NCI-H1417 (cell line): ENCODE measurements at regions not wholly inside any gene's neighbourhood (a gene's known extent, or its start where the extent isn't known, plus 50 kb on each side); places are given as distances from the start of the nearest gene placed in this dataset.

Experiments used
- DNase-seq, 3 experiments: peaks; one replicate each; lab custom pipeline; 2025; lab: John Stamatoyannopoulos, UW

DNA sequence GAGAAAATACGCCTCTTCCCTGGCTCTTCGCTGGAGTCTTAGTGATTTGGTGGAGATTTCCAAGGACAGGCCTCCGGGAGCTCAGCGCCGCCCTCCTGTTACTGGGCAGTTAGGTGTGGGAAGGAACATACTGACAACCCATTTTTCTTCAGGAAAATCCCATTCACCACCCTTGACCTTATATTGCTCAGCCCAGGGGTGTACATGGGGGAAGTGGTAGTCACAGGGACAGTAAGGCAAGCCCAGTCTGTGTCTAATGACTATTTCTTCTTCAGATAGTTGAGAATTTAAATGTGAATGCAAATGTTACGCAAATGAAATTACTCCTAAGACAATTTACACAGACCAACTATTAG, 119.4 kb downstream of the UQCRFS1 start:
- DNase-seq = no peak

DNA sequence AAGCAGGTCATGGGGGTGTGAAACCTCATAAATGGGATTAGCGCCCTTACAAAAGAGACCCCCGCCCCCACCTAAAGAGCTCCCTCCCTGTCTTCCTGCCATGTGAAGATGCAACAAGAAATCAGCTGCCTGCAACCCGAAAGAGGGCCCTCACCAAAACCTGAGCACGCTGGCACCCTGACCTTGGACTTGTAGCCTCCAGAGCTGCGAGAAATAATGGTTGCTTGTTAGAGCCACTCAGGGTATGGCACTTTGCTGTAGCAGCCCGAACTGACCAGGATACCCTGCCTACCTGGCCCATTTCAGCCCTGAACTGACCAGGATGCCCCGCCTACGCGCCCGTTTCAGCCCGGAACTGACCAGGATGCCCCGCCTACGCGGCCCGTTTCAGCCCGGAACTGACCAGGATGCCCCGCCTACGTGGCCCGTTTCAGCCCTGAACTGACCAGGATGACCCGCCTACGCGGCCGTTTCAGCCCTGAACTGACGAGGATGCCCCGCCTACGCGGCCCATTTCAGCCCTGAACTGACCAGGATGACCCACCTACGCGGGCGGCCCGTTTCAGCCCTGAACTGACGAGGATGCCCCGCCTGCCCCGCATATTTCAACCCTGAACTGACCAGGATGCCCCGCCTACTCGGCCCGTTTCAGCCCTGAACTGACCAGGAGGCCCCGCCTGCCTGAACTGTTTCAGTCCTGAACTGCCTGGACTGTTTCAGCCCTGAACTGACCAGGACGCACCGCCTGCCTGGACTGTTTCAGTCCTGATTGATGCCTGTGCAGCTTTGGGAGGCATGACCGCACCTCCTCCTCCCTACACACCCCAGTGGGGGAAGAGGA, 120.0 kb downstream of the UQCRFS1 start:
- DNase-seq = no peak

DNA sequence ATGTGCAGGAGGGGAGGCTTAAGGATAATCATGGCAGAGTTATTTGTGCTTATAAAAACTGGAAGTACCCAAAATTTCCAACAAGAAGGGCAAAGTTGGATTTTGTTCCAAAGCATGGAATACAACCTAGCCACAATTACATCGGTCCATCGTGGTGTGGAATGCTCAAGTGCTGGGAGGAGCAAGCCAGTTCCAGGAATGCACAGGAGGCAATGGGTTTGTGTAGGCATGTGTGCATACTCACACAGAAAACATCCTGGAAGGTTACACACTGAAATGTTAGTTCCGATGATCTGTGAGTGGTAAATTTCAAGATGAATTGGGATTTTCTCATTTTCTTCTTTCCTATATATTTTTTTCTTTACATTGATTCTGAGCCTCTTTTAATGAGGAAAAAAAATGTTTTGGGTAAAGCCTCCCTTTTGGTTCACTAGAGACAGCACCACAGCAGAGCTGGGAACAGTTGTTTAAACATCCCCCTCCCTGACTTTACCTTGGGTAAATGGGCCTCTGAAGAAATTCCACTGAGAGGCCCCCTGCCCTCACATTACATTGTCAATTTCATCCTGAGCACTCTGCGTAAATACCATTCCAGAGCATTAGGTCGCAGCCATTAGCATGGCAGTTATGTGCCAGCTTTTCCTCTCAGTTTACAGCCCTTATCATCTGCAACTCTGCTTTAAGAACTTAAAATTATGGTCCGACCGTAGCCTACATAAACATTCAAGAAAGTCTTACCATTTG, 122.0 kb downstream of the UQCRFS1 start:
- DNase-seq = no peak

DNA sequence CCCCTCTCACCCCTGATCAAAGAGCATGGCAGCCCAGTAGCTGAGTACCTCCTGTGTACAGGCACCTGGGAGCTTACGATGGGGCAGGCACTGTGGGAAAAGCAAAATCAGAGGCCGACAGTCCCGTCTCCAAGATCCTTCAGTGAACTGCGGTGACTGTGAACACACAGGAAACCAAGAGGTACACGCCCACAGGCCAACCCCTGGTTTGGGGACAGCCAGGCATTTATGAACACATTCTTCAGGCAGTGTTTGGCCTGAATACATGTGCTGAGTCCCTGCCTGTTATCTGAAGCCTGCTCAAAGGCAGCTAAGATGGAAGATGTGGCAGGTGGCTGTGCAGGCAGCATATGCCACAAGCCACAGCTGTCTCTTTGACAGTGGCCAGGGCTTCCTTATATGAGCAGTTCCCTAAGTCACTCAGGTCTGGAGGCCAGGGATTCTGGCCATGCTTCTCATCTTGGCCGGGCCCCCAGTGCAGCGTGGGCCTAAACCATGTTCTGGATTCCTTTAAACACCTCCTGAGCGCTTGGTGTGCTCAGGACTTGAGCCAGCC, 123.6 kb downstream of the UQCRFS1 start:
- no peak for DNase-seq

DNA sequence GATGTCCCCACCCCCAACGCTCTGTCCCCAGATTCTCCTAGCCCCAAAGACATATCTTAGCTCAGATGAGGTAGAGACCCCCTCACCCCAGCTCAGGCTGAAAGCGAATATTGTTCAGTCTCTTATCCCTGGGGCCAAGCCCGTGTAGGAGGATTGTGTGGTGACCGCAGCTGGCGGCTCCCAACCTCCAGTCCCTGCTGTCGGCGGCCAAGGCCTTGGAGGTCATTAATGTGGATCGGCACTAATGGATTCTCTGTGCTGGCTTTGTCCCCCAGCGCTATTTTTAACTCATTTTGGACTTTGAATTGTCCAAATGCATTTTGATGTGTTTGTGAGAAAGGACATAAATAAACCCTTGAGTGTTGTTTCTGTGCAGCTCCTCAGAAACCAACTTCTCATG, 124.2 kb downstream of the UQCRFS1 start:
- DNase-seq = no peak

DNA sequence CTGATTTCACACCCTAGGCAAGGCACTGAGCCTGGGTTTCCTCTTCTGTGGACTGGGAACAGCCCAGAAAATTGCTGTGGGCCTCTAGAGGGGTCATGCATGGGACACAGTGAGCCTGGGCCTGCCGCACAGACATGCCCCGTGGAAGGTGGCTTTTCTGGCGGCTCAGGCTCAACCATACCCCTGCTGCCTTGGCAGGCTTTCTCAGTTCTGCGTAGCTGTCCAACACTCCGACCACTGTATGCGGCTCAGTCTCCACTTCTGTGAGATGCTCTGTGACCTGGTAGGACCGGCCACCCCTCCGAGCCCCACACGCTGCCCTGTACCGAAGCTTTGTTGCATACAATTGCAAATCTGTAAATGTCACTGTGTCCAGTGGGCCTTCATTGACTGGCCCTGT, 126.3 kb downstream of the UQCRFS1 start:
- no peak for DNase-seq

DNA sequence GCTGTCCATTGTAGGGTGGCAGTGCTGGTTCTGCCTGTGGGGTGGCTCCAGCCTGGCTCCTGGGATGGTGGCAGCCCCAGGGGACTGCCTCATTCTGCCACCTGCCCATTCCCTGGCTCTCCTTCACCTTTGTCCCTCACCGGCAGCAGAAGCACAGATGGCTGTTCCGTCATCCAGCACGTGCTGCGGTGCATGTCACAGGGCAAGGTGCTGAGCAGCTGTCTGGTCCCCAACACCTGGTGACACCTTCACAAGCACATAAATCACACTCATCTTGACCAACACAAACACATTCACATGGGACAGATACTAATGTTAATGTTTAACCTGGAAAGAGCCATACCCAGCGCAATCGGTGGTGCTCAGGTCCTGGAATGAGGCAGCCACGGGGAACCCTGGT, 126.8 kb downstream of the UQCRFS1 start:
- no peak for DNase-seq

DNA sequence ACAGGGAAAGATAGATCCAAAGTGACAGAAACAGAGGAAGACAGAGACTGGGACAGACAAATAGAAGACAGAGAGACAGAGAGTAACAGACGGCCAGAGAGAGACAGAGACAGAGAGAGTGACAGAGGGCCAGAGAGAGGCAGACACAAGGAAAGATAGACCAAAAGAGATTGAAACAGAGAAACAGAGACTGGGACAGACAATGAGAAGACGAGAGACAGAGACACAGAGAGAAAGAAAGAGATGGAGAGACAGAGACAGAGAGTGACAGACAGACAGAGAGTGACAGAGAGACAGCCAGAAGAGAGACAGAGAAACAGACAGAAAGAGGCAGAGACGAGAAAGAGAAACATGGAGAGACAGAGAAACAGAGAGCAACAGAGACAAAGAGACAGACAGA, 127.3 kb downstream of the UQCRFS1 start:
- DNase-seq = no peak

DNA sequence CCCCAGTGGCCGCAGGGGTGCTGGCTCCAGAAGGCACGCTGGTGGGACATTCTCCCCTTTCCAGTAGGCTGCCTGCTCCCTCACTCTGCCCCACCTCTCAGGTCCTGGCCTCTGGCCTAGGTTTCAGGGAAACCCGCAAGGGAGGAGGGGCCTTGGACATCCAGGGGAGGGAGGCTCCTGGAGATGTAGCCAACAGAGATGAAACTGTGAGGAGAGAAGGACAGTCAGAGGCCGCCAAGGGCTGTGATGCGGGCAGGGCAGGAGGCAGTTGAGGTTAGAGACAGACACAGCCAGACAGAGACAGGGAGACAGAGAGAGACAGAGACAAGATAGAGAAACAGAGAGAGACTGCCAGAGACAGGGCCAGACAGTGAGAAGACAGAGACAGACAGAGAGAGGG, 127.7 kb downstream of the UQCRFS1 start:
- no peak for DNase-seq

DNA sequence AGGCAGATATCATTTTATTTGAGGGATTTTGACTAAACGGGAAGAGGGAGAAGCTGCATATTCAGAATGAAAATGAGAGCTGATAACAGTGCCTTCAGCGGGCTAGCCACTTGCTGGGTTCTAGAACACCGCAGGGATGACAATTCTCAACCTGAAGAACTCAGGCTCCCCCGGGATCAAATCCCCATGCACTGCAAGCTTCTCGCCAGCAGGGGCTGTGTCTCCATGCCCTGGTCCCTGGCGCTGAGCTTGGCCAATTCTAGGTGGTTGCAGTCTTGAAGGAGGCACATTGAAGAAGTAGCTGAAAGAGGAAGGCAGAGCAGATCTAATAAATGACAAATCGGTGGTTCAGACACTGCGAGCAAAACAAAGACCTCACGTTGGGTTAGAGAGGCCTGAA, 128.7 kb downstream of the UQCRFS1 start:
- no peak for DNase-seq

DNA sequence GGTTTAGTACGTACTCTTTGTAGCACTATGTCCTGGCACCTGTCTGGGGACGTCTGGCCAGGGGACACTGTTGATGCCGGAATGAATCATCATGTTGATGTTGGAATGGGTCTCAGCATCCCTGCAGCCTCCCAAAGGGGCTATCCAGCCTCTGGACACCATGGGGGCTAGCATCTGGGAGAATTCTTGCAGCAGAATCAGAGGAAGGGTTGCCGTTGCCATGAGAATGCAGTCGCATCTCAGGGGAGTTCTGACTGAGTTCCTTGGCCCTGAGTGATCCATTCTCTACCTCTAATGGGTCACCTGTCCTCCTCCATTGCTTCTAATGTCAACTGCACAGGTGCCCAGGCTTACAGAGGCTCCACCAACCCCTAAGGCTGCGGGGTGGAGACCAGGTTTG, 129.1 kb downstream of the UQCRFS1 start:
- no peak for DNase-seq

DNA sequence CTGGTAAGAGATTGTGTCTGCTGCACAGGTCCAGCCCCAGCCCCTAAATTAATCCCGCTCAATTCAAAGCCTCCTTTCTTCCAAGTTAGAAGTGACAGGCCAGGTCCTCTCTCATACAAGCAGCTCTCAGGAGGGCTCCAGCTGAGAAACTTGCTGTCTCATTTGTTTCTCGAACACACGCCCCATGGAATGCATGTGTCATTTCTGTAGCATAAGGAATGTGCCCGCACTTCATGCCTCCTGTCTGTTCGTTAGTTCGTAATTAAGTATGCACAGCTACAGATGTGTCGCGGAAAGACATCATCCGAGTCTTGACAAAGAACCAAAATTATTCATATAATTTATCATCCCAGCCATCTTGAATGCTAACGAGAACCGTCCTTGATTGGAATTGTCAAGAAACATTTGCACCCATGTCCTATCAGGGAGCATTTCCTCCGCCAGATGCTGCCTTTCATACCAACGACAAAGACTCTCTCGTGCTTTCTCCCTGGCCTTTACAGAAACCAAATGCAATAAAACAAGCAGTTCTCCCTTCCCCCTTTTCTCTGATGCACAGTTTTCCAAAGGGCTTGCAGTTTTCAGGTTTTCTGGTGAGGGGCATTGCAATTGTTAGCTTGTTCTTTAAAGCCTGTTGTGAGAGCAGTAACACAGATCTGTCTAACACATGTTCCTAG, 133.5 kb downstream of the UQCRFS1 start:
- no peak for DNase-seq

DNA sequence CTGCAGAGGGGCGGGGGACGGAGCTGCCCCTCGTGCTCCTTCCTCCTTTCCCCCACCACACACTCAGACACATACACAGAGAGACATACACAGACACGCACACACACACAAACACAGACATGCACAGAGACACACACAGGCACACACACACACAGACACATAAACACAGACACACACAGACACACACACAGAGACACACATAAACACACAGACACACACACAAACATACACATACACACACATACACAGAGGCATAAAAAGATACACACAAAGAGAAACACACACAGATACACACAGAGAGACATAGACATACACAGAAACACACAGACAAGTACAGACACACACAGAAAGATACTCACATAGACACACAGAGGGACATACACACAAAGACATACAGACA, 136.0 kb downstream of the UQCRFS1 start:
- no peak for DNase-seq

DNA sequence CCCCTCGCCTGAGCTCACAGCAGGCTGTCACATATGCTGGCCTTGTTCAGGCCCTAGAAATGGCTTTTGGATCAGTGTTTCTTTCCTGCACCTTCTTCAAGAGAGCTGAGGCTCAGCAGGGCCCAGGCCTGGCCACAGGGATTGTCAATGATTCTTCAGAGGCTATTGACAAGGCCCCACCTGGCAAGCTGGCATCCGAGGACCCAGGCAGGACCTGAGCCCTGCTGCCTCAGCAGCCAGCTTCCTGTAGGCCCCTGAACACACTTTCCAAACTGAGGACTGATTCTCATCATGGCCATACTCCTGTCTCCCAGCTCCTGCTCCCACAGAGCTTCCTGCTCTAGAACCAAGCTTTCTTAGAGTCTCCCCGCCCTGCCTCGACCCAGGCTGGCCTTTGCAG, 136.8 kb downstream of the UQCRFS1 start:
- DNase-seq = no peak

DNA sequence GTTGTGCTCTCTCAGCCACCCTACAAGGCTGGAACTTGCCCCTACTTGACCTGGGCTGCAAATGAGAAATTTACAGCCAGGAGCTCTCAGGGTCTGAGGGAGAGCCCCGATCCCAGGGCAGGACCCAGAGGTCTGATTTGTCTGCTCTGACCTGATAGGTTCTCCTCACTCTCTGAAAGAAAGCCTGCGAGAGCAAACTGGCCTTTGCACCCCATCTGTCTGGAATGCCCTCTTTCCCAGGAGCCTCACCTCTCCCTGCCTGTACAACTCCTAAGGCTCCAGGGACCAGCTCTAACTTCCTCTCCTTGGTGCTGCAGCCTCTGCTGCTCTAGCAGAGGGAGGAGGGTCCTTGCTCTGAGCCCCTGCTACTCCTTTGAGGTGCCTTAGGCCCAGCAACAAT, 137.8 kb downstream of the UQCRFS1 start:
- DNase-seq = no peak

DNA sequence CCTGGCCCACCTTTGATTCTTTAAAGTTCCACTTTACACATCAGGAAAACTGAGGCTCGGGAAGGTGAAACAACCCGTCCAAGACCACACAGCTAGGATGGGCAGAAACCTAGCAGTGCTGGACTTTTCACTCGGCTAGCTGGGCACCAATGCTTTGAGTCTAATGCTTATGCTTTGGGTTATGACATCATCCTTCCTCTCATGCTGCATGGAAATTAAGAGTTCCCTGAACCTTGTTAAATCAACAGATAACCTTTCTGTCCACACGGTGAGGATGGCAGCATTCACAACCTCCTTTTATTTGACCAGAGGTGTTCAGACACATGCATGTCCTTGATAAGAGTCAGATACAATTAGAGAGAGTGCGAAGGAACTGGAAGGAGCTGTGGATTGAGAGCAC, 138.4 kb downstream of the UQCRFS1 start:
- DNase-seq = no peak

DNA sequence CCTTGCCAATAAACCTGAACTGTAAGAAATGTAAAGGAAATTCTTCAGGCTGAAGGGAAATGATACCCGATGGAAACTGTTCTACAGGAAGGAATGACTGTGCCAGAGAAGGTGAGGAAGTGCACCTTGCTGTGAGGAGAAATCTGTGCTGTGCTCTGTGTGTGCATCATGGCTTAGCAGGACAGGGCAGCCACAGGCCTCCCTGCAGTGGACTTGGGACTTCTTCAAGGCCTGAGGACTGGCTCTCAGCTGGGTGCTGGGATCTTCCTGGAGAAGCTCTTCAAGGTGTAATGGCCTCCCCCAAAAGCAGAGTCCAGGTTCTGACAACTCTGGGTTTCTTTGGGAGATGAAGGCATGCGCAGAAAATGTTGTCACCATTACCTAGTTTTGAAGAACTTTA, 145.1 kb downstream of the UQCRFS1 start:
- no peak for DNase-seq

DNA sequence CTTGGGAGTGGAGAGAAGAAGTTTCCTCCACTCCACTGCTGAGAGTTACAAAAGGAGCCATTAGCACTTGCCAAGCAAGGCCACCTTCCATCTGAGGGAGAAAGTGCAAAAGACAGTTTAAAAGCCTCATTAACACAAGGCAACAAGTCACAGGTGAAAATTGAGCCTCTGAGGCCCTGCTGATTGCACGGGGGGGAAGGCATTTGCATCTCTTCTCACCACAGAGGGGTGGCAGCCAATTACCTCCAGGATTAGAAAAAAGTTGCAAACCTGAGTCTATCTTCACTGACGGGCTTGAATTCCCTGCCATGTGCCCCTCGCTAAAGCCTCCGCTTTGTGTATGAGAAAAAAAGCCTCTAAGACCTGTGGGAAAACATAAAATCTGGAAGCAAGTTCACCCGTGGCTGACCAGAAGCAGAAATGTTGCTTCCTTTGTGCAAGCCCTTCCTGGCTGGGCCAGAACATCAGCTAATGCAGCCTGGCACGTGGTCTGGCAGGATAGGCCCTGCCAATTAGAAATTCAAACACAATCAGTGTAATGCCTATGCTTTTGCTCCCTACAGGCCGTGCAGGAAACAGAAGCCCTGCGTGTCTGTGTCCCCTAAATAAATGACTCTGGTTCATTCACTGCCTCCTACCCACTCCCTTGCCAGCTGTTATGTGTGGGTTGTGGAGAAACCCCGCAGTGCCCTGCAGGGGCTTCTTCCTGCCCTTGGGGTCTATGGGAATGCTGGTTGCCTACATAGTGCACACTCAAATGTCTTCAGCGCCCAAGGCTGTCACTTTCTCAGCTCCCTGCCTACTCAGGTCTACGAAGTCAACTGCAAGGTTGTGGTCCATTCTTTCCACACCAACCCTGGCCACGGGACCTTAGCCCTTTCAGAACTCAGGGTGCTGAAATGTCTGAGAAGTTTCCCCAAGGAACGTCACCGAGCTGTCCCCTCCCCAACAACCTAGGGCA, 150.2 kb downstream of the UQCRFS1 start:
- no peak for DNase-seq

DNA sequence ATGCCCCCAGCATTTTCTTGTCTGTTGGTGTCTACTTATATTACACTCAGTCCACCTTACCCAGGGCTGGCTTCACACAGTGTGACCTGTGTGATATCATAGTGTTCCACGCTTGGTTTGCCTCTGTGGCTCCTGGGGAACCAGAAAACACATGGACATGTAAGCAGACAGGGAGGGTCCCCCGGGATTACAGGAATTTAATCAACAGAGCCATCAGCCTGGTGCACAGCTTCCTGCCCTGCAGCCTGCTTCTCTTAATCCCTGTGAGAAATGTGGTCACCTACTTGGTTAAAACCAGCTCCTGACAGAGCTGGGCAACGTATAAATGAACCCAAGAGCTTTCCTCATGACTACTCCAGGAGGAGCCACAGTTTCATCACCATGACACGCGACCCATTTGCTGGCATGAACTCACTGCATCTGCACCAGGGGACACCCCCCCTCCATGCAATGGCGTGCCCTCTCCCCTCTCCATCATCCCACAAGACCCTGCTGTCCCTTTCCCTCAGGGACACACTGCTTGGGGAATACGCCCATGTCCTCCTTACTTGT, 152.1 kb downstream of the UQCRFS1 start:
- no peak for DNase-seq

DNA sequence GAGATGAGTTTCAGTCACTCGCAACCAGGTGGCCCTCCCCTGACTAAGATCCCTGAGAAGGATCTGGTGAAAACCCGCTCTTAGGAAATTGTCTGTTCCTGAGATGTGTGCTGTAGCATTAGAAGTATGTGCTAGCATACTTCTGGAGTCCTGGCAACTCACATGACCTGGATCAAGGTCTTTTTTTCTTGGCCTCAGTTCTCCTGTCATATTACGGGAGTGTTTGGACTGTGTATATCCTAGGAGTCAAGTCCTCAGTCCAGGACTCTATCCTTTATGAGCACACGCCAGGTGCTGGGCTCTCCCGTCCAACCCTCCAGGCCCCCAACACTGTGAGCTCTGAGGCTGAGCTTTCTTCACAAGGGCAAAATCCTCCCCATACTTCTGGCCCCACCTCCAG, 156.4 kb downstream of the UQCRFS1 start:
- no peak for DNase-seq
